Right atrium auricular region (tissue), 2 donors: ENCODE measurements at regions not wholly inside any gene's neighbourhood (a gene's known extent, or its start where the extent isn't known, plus 50 kb on each side); places are given as distances from the start of the nearest gene placed in this dataset.

Source experiments
- DNase-seq: peaks from one replicate; pipeline ENCODE4 v3.0.0-alpha.2; 2019; ENCODE audit warnings: low spot score
- H3K27ac ChIP-seq, 2 donors: fragments of 200-600 bp; sonication (generic); 1 replicate in 1 of 2; 2 replicates in 1 of 2; pipeline ENCODE4 v1.5.1; 2016 to 2019
- H3K27me3 ChIP-seq, 2 donors: fragments of 200-600 bp; sonication (generic); one replicate each; pipeline versions ENCODE4 v1.5.1 to v1.6.0; 2017 to 2019
- H3K36me3 ChIP-seq: fragments of 200-600 bp; sonication (generic); one replicate; pipeline ENCODE4 v1.5.1; 2016
- H3K4me1 ChIP-seq, 2 donors: fragments of 200-600 bp; sonication (generic); one replicate each; pipeline versions ENCODE4 v1.5.1 to v1.6.0; 2017 to 2019
- H3K4me3 ChIP-seq, 2 donors: fragments of 200-600 bp; sonication (generic); 1 replicate in 1 of 2; 2 replicates in 1 of 2; pipeline ENCODE4 v1.5.1; 2017 to 2019; ENCODE audit warnings: mild to moderate bottlenecking in 1 of 2, moderate library complexity in 1 of 2
- H3K9me3 ChIP-seq, 2 donors: fragments of 200-600 bp; sonication (generic); one replicate each; pipeline ENCODE4 v1.5.1; 2019
- TF ChIP-seq, protein P1 (sequence below), 2 donors: fragments of 200-600 bp; sonication (generic); IDR thresholded peaks; one replicate each; pipeline ENCODE4 v1.5.1; 2019; ENCODE audit warnings: antibody characterized with exemption in 2 of 2

DNA sequence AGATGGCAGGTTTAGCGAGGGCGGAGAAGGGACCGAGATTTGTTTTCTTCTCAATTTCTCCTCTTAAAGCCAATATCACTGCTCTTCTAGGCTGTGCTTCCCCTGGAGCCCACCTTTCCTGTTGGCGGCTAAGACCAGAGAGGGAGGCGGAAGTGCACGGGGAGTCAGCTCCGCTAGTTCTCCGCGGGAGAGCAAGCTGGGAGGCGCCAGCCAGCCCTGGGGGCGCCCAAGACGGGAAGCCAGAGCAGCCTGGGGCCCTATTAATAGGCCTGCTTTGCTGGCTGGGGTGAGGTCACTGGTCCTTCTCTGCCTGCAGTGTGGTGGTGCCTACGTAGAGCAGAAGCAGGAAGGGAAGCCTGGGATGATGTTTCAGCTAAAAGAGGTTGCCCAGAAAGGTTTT lies 61.6 kb downstream of the LSM5 start:
- peaks cover 0 to 8% of the 10 kb centered on the region in 2 donors for H3K27me3 ChIP-seq
- TF ChIP-seq, protein P1, sequence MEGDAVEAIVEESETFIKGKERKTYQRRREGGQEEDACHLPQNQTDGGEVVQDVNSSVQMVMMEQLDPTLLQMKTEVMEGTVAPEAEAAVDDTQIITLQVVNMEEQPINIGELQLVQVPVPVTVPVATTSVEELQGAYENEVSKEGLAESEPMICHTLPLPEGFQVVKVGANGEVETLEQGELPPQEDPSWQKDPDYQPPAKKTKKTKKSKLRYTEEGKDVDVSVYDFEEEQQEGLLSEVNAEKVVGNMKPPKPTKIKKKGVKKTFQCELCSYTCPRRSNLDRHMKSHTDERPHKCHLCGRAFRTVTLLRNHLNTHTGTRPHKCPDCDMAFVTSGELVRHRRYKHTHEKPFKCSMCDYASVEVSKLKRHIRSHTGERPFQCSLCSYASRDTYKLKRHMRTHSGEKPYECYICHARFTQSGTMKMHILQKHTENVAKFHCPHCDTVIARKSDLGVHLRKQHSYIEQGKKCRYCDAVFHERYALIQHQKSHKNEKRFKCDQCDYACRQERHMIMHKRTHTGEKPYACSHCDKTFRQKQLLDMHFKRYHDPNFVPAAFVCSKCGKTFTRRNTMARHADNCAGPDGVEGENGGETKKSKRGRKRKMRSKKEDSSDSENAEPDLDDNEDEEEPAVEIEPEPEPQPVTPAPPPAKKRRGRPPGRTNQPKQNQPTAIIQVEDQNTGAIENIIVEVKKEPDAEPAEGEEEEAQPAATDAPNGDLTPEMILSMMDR (IDR thresholded peaks at IDR 0.05): no peak
- H3K36me3 ChIP-seq: no peaks in the 10 kb centered on the region
- H3K4me1 ChIP-seq: peaks cover 0 to 7% of the 10 kb centered on the region in 2 donors
- no peak overlapping the region for H3K4me3 ChIP-seq
- DNase-seq: no peak
- H3K27ac ChIP-seq: no peak overlapping the region
- H3K9me3 ChIP-seq: peaks cover 0 to 9% of the 10 kb centered on the region in 2 donors

DNA sequence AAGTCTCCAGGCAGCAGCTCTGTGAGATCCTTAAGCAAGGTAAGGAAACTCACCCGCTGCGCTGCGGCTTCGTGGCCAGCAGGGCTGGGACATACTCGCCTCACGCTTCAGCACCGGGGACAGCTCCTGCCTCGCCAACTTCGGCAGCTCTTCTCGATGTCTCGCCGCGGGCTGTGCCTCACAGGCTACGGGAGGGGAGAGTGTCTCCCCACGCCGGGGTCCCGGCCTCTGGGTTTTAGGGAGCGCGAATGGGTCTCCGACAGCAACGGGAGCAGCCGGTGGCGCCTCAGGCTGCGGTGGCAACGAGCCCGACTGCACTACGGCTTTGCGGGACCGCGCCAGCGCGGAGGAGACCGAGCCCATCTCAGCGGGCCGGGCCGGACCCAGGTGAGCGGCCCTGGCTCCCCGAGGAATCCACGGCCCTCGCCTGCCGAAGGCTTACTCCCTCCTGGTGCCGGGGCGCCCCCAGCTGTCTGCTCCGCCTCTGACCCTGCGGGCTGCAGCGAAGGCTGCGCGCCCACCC lies 62.4 kb downstream of the LSM5 start:
- DNase-seq: no peak
- Histone ChIP-seq H3K4me3 (peak overlapping the region in 1 of 2 donors; percentile 9), H3K27ac (no peak overlapping the region)

GRCh38 chr7:32416846-32417245 lies 73.3 kb downstream of the LSM5 start:
- TF ChIP-seq, protein P1 (IDR thresholded peaks at IDR 0.05): no peak
- Histone ChIP-seq H3K36me3 (no peaks in the 10 kb centered on the region), H3K9me3 (no peaks in the 10 kb centered on the region), H3K27ac (no peak overlapping the region), H3K4me3 (no peak overlapping the region), H3K27me3 (peaks cover 0 to 4% of the 10 kb centered on the region in 2 donors), H3K4me1 (no peaks in the 10 kb centered on the region)
- DNase-seq: no peak

More for the DNA sequence above, 62.4 kb downstream of the LSM5 start:
- H3K4me1 ChIP-seq: peaks cover 0 to 7% of the 10 kb centered on the region in 2 donors
- H3K9me3 ChIP-seq: peaks cover 0 to 9% of the 10 kb centered on the region in 2 donors
- TF ChIP-seq, protein P1 (IDR thresholded peaks at IDR 0.05): peak in 1 of 2 donors; percentile 49
- peaks cover 0 to 8% of the 10 kb centered on the region in 2 donors for H3K27me3 ChIP-seq
- H3K36me3 ChIP-seq: no peaks in the 10 kb centered on the region

- H3K9me3 ChIP-seq: no peaks in the 10 kb centered on the region
- no peaks in the 10 kb centered on the region for H3K4me1 ChIP-seq
- H3K36me3 ChIP-seq: no peaks in the 10 kb centered on the region
- H3K27me3 ChIP-seq: peaks cover 0 to 4% of the 10 kb centered on the region in 2 donors
- TF ChIP-seq, protein P1 (IDR thresholded peaks at IDR 0.05): no peak
- no peak for DNase-seq
- no peak overlapping the region for H3K4me3 ChIP-seq
- no peak overlapping the region for H3K27ac ChIP-seq
Observed at GRCh38 chr7:32415936-32416335, 74.2 kb downstream of the LSM5 start.

DNA sequence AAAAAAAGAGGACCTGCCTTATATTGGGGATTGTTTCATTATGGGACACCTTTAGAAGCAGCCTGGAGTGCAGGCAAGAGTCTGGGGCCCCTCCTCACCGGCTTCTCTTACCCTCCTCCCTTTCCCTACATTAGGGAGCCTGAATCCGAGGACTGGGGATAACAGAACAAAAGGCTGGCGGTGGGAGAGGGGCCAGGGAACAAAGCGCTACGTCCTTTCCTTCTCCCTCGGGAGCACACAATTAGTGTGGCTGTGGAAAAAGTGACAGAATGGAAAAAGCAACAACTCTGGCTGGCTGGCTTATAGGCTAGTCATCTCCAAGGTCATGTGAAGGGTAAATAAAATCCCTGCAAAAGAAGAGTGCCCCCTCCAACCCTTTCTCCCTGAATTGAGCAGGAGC lies 74.7 kb downstream of the LSM5 start:
- H3K4me3 ChIP-seq: no peak overlapping the region

More for the DNA sequence above, 74.7 kb downstream of the LSM5 start:
- H3K36me3 ChIP-seq: no peaks in the 10 kb centered on the region
- TF ChIP-seq, protein P1 (IDR thresholded peaks at IDR 0.05): no peak
- DNase-seq: no peak
- H3K27ac ChIP-seq: no peak overlapping the region
- no peaks in the 10 kb centered on the region for H3K4me1 ChIP-seq
- H3K27me3 ChIP-seq: peaks cover 0 to 4% of the 10 kb centered on the region in 2 donors
- no peaks in the 10 kb centered on the region for H3K9me3 ChIP-seq
